GM23338 (cell line): ENCODE measurements at regions not wholly inside any gene's neighbourhood (a gene's known extent, or its start where the extent isn't known, plus 50 kb on each side); places are given as distances from the start of the nearest gene placed in this dataset.

ENCODE experiments used
- ATAC-seq: fragments of 200-7000 bp; cut with Tn5 transposase; 3 replicates; pipeline ENCODE4 v1.9.1; 2020
- DNase-seq: peaks from one replicate; pipeline ENCODE4 v3.0.0-alpha.2; 2015; ENCODE audit warnings: low spot score
- H2AFZ ChIP-seq: fragments of 200-600 bp; sonication (generic); 2 replicates; pipeline ENCODE4 v1.8.0; 2016; ENCODE audit warnings: antibody characterized with exemption, mild to moderate bottlenecking, moderate library complexity
- H3F3A ChIP-seq: fragments of 200-600 bp; sonication (generic); replicated peaks from 2 replicates; pipeline ENCODE4 v1.8.0; 2017; ENCODE audit warnings: antibody characterized with exemption, mixed run types, low read depth
- H3K27ac ChIP-seq: fragments of 200-600 bp; sonication (generic); 2 replicates; pipeline ENCODE4 v1.6.1; 2016; ENCODE audit warnings: low read depth
- H3K27me3 ChIP-seq: fragments of 200-600 bp; sonication (generic); 2 replicates; pipeline ENCODE4 v1.8.0; 2016; ENCODE audit warnings: mild to moderate bottlenecking, mixed run types, moderate library complexity; ENCODE audit not compliant: insufficient read depth
- H3K36me3 ChIP-seq: fragments of 200-600 bp; sonication (generic); 2 replicates; pipeline ENCODE4 v1.8.0; 2016; ENCODE audit warnings: mild to moderate bottlenecking; ENCODE audit not compliant: insufficient read depth
- H3K4me1 ChIP-seq: fragments of 200-600 bp; sonication (generic); 2 replicates; pipeline ENCODE4 v1.8.0; 2016; ENCODE audit warnings: mild to moderate bottlenecking, moderate library complexity; ENCODE audit not compliant: insufficient read depth
- H3K4me2 ChIP-seq: fragments of 200-600 bp; sonication (generic); 2 replicates; pipeline ENCODE4 v1.7.1; 2017; ENCODE audit warnings: mixed run types
- H3K4me3 ChIP-seq: fragments of 200-600 bp; sonication (generic); 2 replicates; pipeline ENCODE4 v1.6.1; 2016; ENCODE audit warnings: mixed run types
- H3K79me2 ChIP-seq: fragments of 200-600 bp; sonication (generic); replicated peaks from 2 replicates; pipeline ENCODE4 v1.8.0; 2017; ENCODE audit warnings: mild to moderate bottlenecking; ENCODE audit not compliant: insufficient read depth
- H3K9me2 ChIP-seq: fragments of 200-600 bp; sonication (generic); 2 replicates; pipeline ENCODE4 v1.8.0; 2017; ENCODE audit not compliant: insufficient read depth
- H4K20me1 ChIP-seq: fragments of 200-600 bp; sonication (generic); replicated peaks from 2 replicates; pipeline ENCODE4 v1.8.0; 2017; ENCODE audit warnings: mild to moderate bottlenecking; ENCODE audit not compliant: insufficient read depth
- H3K27ac Mint-ChIP-seq: 2 replicates; pipeline ENCODE4 v1.8.0; 2020; ENCODE audit warnings: inconsistent platforms, mild to moderate bottlenecking, moderate library complexity, mixed read lengths
- H3K27me3 Mint-ChIP-seq: 3 replicates; pipeline ENCODE4 v1.8.0; 2022; ENCODE audit warnings: low read depth, mild to moderate bottlenecking, moderate library complexity, mixed read lengths, inconsistent platforms; ENCODE audit not compliant: insufficient read depth, poor library complexity
- H3K36me3 Mint-ChIP-seq: 3 replicates; pipeline ENCODE4 v1.8.0; 2021; ENCODE audit warnings: low read depth, mild to moderate bottlenecking, inconsistent platforms, moderate library complexity, mixed read lengths
- H3K4me1 Mint-ChIP-seq: 3 replicates; pipeline ENCODE4 v1.8.0; 2020; ENCODE audit warnings: mild to moderate bottlenecking, inconsistent platforms, mixed read lengths
- H3K4me3 Mint-ChIP-seq: 3 replicates; pipeline ENCODE4 v1.8.0; 2021; ENCODE audit warnings: moderate library complexity, mild to moderate bottlenecking, inconsistent platforms, mixed read lengths
- H3K9me3 Mint-ChIP-seq: 3 replicates; pipeline ENCODE4 v1.8.0; 2020; ENCODE audit warnings: moderate library complexity, mild to moderate bottlenecking, inconsistent platforms, mixed read lengths
- EZH2 ChIP-seq: fragments of 200-600 bp; sonication (generic); IDR thresholded peaks from one replicate; pipeline ENCODE4 v1.8.0; 2017; ENCODE audit warnings: antibody characterized with exemption, mild to moderate bottlenecking, low read depth; ENCODE audit not compliant: unreplicated experiment
- STAT1 ChIP-seq: IDR thresholded peaks from one replicate; pipeline ENCODE4 v1.6.1; 2016; ENCODE audit warnings: antibody characterized with exemption; ENCODE audit not compliant: unreplicated experiment
- TF ChIP-seq, protein P1 (sequence below), 2 experiments: fragments of 200-600 bp in 1 of 2; sonication (generic) in 1 of 2; conservative IDR thresholded peaks; 2 replicates each; pipeline versions ENCODE4 v1.5.1 to v1.6.1; 2016 to 2017; ENCODE audit warnings: antibody characterized with exemption in 2 of 2, low read depth in 2 of 2, mild to moderate bottlenecking in 2 of 2, moderate library complexity in 1 of 2

DNA sequence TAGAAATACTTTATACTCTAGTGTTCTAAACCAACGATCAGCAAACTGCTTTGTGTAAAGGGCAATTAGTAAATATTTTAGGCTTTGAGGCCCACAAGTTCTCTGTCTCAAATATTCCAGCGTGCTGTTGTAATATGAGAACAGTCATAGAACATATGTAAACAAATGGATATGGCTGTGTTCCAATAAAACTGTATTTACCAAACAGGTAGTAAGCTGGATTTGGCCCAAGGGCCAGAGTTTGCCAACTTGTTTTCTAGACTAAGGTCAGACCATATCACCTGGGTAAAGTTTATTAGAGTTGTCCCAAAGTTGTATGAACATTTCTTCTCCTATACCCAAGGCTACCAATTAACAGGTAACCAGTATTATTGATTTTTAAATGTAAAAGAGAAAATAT, 303.2 kb upstream of the MC4R start:
- DNase-seq (no peak), ATAC-seq (no peak)
- H3K27me3 Mint-ChIP-seq = peaks cover 1% of the 10 kb centered on the region
- no peaks in the 10 kb centered on the region for H3K36me3 Mint-ChIP-seq
- Histone ChIP-seq H3K4me2 (no peak overlapping the region), H3K79me2 (no peaks in the 10 kb centered on the region), H3K4me3 (no peak overlapping the region), H3K36me3 (no peaks in the 10 kb centered on the region), H4K20me1 (no peaks in the 10 kb centered on the region), H3K27me3 (no peaks in the 10 kb centered on the region), H3K4me1 (0 out of 2 replicates have a peak, but pooled peaks cover under 1% of the 10 kb centered on the region), H3K9me2 (no peaks in the 10 kb centered on the region), H3F3A (no peaks in the 10 kb centered on the region), H3K27ac (no peak overlapping the region), H2AFZ (no peak overlapping the region)
- H3K9me3 Mint-ChIP-seq = 0 out of 3 replicates have a peak, but pooled peaks cover under 1% of the 10 kb centered on the region
- H3K4me1 Mint-ChIP-seq = no peaks in the 10 kb centered on the region
- TF ChIP-seq, protein P1, sequence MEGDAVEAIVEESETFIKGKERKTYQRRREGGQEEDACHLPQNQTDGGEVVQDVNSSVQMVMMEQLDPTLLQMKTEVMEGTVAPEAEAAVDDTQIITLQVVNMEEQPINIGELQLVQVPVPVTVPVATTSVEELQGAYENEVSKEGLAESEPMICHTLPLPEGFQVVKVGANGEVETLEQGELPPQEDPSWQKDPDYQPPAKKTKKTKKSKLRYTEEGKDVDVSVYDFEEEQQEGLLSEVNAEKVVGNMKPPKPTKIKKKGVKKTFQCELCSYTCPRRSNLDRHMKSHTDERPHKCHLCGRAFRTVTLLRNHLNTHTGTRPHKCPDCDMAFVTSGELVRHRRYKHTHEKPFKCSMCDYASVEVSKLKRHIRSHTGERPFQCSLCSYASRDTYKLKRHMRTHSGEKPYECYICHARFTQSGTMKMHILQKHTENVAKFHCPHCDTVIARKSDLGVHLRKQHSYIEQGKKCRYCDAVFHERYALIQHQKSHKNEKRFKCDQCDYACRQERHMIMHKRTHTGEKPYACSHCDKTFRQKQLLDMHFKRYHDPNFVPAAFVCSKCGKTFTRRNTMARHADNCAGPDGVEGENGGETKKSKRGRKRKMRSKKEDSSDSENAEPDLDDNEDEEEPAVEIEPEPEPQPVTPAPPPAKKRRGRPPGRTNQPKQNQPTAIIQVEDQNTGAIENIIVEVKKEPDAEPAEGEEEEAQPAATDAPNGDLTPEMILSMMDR (conservative IDR thresholded peaks at IDR 0.05; ENCODE audit: low read depth in 2 of 2) = no peak
- no peak for TF ChIP-seq EZH2
- no peak overlapping the region for H3K27ac Mint-ChIP-seq
- no peak overlapping the region for H3K4me3 Mint-ChIP-seq

GRCh38 chr18:60676815-60677214, 304.2 kb upstream of the MC4R start:
- no peaks in the 10 kb centered on the region for H3K4me1 ChIP-seq
- H3K36me3 ChIP-seq = no peaks in the 10 kb centered on the region
- Mint-ChIP-seq H3K4me1 (no peaks in the 10 kb centered on the region), H3K27me3 (peaks cover 1% of the 10 kb centered on the region), H3K27ac (no peak overlapping the region), H3K4me3 (no peak overlapping the region), H3K36me3 (no peaks in the 10 kb centered on the region), H3K9me3 (no peaks in the 10 kb centered on the region; the same call in 2 of the 3 replicates)
- ATAC-seq (peak; percentile 98), DNase-seq (peak; percentile 78)
- H3K4me2 ChIP-seq = no peak overlapping the region
- H4K20me1 ChIP-seq = no peaks in the 10 kb centered on the region
- no peak overlapping the region for H3K4me3 ChIP-seq
- no peaks in the 10 kb centered on the region for H3F3A ChIP-seq
- H3K27me3 ChIP-seq = no peaks in the 10 kb centered on the region
- H2AFZ ChIP-seq = no peak overlapping the region
- H3K79me2 ChIP-seq = no peaks in the 10 kb centered on the region
- TF ChIP-seq STAT1 = no peak
- TF ChIP-seq, protein P1 (conservative IDR thresholded peaks at IDR 0.05; ENCODE audit: low read depth in 2 of 2) = peak; percentile 57 to 67
- H3K9me2 ChIP-seq = no peaks in the 10 kb centered on the region
- no peak overlapping the region for H3K27ac ChIP-seq

DNA sequence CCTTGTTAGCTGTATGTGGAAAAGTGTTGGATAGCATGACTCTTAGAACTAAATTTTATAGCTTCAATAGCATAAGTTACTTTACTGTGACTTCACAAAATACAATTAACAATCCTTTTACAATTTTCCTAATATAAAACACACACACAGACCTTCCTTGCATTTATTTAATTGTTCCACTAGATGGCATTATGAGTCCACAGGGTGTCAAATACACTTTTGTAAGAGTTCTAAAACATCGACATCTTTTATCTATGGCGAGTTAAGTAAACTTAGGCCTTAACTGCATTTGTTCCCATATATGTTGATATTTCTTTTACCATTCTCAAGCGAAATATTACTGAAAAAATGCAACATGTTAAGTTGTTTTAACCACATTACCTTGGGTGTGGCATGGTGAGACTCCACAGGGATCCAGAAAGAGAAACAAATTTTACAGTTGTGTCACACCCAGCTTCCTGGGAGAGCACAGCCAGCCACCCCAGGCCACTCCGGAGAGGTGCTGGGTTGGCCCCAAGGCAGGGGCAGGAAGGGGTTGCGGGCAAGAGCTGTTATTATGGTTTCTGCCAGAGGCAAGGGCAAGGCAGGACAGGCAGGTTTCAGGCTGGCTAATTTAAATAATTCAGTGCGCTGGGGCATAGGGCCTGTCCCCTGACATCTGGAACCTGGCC, 312.4 kb upstream of the MC4R start:
- H3F3A ChIP-seq = no peaks in the 10 kb centered on the region
- no peaks in the 10 kb centered on the region for H4K20me1 ChIP-seq
- no peak overlapping the region for H3K27ac Mint-ChIP-seq
- peaks cover 2% of the 10 kb centered on the region for H3K27me3 Mint-ChIP-seq
- H3K4me2 ChIP-seq = no peak overlapping the region
- no peak overlapping the region for H3K4me3 Mint-ChIP-seq
- no peaks in the 10 kb centered on the region for H3K27me3 ChIP-seq
- ATAC-seq = peak; percentile 50
- H3K79me2 ChIP-seq = no peaks in the 10 kb centered on the region
- H3K9me3 Mint-ChIP-seq = no peaks in the 10 kb centered on the region; the same call in 2 of the 3 replicates
- H3K27ac ChIP-seq = no peak overlapping the region
- H3K9me2 ChIP-seq = no peaks in the 10 kb centered on the region
- no peaks in the 10 kb centered on the region for H3K36me3 Mint-ChIP-seq
- DNase-seq = peak; percentile 44
- TF ChIP-seq, protein P1 (conservative IDR thresholded peaks at IDR 0.05; ENCODE audit: low read depth in 2 of 2) = peak; percentile 64 to 85; a peak in 3 of 4 replicates
- TF ChIP-seq EZH2 = no peak
- no peaks in the 10 kb centered on the region for H3K36me3 ChIP-seq
- no peak overlapping the region for H3K4me3 ChIP-seq
- H3K4me1 ChIP-seq = no peaks in the 10 kb centered on the region
- peaks cover 5% of the 10 kb centered on the region; the same call in 2 of the 3 replicates for H3K4me1 Mint-ChIP-seq
- no peak overlapping the region for H2AFZ ChIP-seq
